ENCODE measurements at regions not wholly inside any gene's neighbourhood (a gene's known extent, or its start where the extent isn't known, plus 50 kb on each side); places are given as distances from the start of the nearest gene placed in this dataset.

DNA sequence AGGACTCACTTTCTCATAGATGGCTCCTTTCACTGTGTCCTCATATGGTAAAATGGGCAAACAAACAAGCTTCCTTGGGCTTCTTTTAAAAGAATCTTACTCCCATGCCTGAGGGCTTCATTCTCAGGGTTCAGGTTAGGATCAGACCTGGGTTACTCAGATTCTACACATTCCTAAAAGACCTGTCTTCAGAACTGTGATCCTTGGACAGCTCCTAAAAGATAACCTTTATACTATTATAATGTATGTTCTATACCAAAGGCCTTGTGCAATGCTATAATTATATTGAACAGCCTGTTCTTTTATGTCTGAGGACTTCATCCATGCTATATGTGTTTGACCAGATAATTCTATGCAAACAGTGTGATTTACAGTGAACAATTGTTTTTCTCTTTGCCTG is 264.4 kb upstream of the CDH10 start:
- DNase-seq (ENCODE audit: low spot score in 2 of 2): no peak
- no peak for FAIRE-seq

GRCh38 chr5:24906689-24907088 is 261.9 kb upstream of the CDH10 start:
- no peak for FAIRE-seq

GRCh38 chr5:24904981-24905517 is 260.3 kb upstream of the CDH10 start:
- FAIRE-seq (no peak), DNase-seq (ENCODE audit: low spot score in 2 of 2) (no peak)

More at GRCh38 chr5:24906689-24907088, 261.9 kb upstream of the CDH10 start:
- DNase-seq (ENCODE audit: low spot score in 2 of 2): no peak

- DNase-seq (ENCODE audit: low spot score in 2 of 2) (no peak), FAIRE-seq (no peak)
Measured at GRCh38 chr5:24899180-24899579, 254.4 kb upstream of the CDH10 start.

- FAIRE-seq (no peak), DNase-seq (ENCODE audit: low spot score in 2 of 2) (no peak)
Measured at GRCh38 chr5:24864244-24864643, 219.5 kb upstream of the CDH10 start.

DNA sequence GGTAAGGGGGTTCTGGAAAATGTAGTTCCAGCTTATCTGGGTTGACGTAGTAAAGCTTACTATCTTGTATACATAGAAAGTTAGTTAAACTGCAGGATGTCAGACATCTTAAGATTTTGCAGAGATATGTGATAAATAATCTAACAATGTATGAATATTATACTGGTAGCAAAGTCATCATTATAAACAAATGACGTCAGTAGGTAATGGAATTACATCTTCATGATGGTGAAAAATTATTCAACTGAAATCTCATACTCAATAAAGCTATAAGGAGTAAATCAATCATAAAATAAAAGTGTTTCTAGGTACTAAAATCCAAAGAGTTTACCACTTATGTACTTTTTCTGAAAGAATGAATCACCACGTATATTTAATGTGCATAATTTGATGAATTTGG is 217.3 kb upstream of the CDH10 start:
- FAIRE-seq (no peak), DNase-seq (ENCODE audit: low spot score in 2 of 2) (no peak)

- DNase-seq (ENCODE audit: low spot score in 2 of 2): no peak
- FAIRE-seq: no peak
Measured at GRCh38 chr5:24855485-24855884, 210.7 kb upstream of the CDH10 start.

- no peak for DNase-seq (ENCODE audit: low spot score in 2 of 2)
- FAIRE-seq: no peak
Measured at GRCh38 chr5:24854850-24855249, 210.1 kb upstream of the CDH10 start.

DNA sequence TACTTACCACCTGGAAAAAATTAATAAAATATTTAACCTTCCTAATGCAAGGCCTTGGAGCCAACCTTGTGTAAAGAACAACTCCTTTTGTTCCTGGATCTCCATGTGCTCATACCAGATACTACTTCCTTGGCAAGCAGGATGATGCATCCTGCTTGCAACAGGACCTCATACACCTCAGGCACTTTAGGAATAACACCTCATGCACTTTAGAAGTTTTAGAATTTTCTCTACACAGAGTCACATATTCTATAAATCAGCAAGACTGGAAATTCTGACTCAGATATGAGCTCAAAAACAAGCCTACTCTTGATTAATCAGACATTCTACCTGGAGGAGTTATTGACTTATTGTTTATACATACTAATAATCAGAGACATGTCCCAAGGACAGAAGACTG is 209.6 kb upstream of the CDH10 start:
- FAIRE-seq (no peak), DNase-seq (ENCODE audit: low spot score in 2 of 2) (no peak)

DNA sequence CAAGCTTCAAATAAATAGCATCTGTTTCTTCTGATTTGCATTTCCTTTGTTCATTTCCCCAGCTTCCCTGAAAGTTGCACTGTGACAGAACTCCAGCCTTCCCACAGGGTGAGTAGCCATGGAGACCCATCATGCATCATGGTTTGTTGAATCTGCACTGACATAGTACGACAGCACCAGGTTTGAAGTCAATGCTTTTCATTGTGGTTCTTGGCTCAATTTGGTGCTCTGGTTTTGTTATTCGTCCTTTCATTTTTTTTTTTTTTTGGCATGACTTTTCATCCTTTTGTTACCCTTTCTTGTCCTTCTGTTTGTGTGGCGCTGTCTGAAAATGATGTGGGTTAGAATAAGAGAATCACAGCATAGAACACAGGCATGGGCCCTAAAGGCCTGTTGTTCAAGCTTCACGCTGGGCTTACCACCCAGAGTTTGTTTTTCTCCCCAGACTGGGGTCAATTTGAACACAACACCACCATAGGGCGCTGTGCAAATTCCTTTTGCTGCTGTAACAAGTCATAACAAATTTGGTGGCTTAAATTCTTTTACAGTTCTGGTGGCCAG is 206.2 kb upstream of the CDH10 start:
- no peak for DNase-seq (ENCODE audit: low spot score in 2 of 2)
- FAIRE-seq: no peak

DNA sequence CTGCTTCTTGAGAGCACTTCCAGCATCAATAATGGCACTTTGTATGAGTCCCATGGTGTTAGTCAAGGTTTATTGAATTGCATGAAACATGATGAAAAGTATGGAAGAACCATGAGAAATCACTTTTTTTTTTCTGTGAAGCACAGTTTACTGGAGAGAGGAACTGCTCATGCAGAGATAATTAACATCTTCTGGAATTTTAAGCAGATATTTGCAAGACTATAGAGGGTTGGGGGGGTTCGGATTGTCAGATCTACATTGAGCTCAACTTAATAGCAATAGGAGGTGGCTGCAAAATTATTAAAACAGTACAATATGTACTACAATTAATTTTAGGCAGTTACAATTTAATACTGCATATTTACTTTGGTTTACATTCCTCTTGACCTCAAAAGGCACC is 204.4 kb upstream of the CDH10 start:
- no peak for FAIRE-seq
- no peak for DNase-seq (ENCODE audit: low spot score in 2 of 2)

DNA sequence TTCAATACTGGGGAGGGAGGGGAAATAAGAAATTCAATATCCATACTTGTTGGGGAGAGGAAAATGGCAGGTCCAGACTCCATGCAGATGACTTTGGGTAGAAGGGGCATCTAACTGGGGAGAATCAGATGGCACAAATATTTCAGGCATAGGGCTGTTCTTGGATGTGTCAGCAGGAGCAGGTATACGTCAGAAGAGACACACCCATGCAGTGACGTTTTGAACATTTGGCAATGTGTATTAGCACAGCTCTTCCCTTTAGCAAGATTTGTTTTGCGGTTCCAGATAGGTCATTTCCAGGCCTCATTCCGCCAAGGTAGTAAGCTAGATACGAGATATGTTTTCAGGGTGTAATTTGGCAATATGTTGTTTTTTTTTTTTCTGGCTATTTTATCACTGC is 187.2 kb upstream of the CDH10 start:
- FAIRE-seq: no peak
- DNase-seq (ENCODE audit: low spot score in 2 of 2): no peak

GRCh38 chr5:24823625-24824024 is 178.8 kb upstream of the CDH10 start:
- FAIRE-seq: no peak

GRCh38 chr5:24819841-24820240 is 175.1 kb upstream of the CDH10 start:
- no peak for FAIRE-seq
- DNase-seq (ENCODE audit: low spot score in 2 of 2): no peak

More at GRCh38 chr5:24823625-24824024, 178.8 kb upstream of the CDH10 start:
- no peak for DNase-seq (ENCODE audit: low spot score in 2 of 2)

- DNase-seq (ENCODE audit: low spot score in 2 of 2) (no peak), FAIRE-seq (no peak)
Measured at GRCh38 chr5:24817966-24818365, 173.2 kb upstream of the CDH10 start.

GRCh38 chr5:24816206-24816605 is 171.4 kb upstream of the CDH10 start:
- FAIRE-seq: no peak
- DNase-seq (ENCODE audit: low spot score in 2 of 2): no peak

DNA sequence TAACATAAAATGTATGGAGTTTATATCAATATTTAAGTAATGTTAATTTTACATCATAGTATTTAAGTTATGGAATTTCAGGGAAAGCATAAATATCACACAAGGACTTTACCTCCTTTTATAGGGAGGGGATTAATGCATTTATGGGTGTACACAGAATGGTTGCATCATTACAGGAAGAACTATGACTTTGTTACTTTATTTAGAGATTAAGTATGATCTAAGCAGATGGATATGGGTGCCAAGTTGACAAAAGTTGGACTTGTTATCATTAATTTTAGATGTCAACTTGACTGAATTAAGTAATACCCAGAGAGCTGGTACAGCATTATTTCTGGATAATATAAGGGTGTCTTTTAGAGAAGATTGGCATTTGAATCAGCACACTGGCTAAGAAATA is 160.5 kb upstream of the CDH10 start:
- DNase-seq (ENCODE audit: low spot score in 2 of 2) (no peak), FAIRE-seq (no peak)

GRCh38 chr5:24804221-24804681 is 159.5 kb upstream of the CDH10 start:
- DNase-seq (ENCODE audit: low spot score in 2 of 2) (no peak), FAIRE-seq (no peak)

DNA sequence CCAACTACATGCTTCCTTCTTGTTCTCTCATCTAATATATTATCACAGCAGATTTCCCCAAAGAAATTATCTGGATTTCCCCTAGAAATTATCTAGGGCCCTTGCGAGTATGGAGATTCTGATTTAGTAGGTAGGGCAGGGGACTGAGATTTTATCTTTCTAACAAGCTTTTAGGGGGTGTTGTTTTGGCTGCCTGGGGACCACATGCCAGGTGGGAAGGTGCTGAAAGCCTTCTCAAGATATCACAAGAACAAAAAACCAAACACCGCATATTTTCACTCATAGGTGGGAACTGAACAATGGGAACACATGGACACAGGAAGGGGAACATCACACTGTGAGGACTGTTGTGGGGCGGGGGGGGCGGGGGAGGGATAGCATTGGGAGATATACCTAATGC is 146.5 kb upstream of the CDH10 start:
- no peak for DNase-seq (ENCODE audit: low spot score in 2 of 2)
- FAIRE-seq: no peak

DNA sequence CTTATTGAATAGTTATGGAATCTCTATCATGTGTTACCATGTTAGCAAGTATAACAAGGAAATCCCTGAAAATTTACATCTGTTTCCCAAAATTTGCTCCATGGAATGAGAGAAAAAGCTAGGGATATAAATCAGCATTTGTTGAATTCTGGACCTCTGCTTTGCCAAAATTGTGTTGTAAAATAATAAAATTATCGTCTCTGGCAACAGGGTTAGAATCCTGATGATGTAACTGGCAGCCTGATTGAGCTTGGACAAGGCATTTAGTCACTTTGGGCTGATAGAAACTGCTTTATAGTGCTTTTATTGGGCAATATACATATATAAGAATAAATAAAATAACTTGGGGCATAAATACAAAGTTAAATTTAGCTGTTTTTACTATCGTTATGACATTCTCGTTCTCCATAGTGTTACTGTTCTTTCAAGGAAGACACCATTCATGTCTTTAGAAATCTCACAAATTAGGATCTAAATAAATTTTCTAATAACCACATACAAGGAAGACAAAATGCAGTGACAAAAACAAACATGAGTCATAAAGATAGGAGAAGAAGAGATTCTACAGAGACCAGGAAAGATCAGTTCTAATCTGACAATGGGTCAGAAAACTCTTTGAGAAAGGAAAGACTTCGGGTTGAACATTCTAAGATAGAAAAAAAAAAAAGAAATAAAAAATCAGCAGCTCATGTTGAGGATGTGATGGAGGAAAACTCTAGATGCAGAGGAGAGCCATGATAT is 145.0 kb upstream of the CDH10 start:
- no peak for DNase-seq (ENCODE audit: low spot score in 2 of 2)

GRCh38 chr5:24788829-24789514 is 144.2 kb upstream of the CDH10 start:
- FAIRE-seq (no peak), DNase-seq (ENCODE audit: low spot score in 2 of 2) (no peak)

More for the DNA sequence above, 145.0 kb upstream of the CDH10 start:
- no peak for FAIRE-seq

Data from frontal cortex (tissue), 3 donors.